Gastrocnemius medialis (tissue), 4 donors: ENCODE measurements at regions not wholly inside any gene's neighbourhood (a gene's known extent, or its start where the extent isn't known, plus 50 kb on each side); places are given as distances from the start of the nearest gene placed in this dataset.

ENCODE experiments used
- ATAC-seq, 2 donors: fragments of 150-250 bp; one replicate each; pipeline ENCODE4 v1.9.1; 2016
- DNase-seq, 2 donors: peaks; one replicate each; pipeline ENCODE4 v3.0.0-alpha.2; 2019
- H3K27ac ChIP-seq, 4 donors: fragments of 200-600 bp; sonication (generic); 1 replicate in 1 of 4; 2 replicates in 3 of 4; pipeline ENCODE4 v1.5.1; 2016 to 2018; ENCODE audit warnings: mild to moderate bottlenecking in 2 of 4, moderate library complexity in 1 of 4
- H3K27me3 ChIP-seq, 3 donors: fragments of 200-600 bp; sonication (generic) in 2 of 3; 1 replicate in 1 of 3; 2 replicates in 2 of 3; pipeline versions ENCODE4 v1.5.1 to v1.6.0; 2016 to 2019; ENCODE audit warnings: mild to moderate bottlenecking in 1 of 3, moderate library complexity in 1 of 3
- H3K36me3 ChIP-seq, 2 donors: fragments of 200-600 bp; sonication (generic) in 1 of 2; one replicate each; pipeline ENCODE4 v1.5.1; 2017 to 2018
- H3K4me1 ChIP-seq, 2 donors: fragments of 200-600 bp; sonication (generic) in 1 of 2; one replicate each; pipeline ENCODE4 v1.5.1; 2016 to 2017; ENCODE audit warnings: mild to moderate bottlenecking in 2 of 2
- H3K4me3 ChIP-seq, 4 donors: fragments of 200-600 bp; sonication (generic) in 3 of 4; 1 replicate in 1 of 4; 2 replicates in 3 of 4; pipeline ENCODE4 v1.5.1; 2016 to 2019; ENCODE audit warnings: mild to moderate bottlenecking in 2 of 4
- H3K9me3 ChIP-seq, 3 donors: fragments of 200-600 bp; sonication (generic) in 2 of 3; 1 replicate in 1 of 3; 2 replicates in 2 of 3; pipeline ENCODE4 v1.5.1; 2016 to 2019
- POLR2A ChIP-seq, 2 donors: fragments of 450-650 bp; IDR thresholded peaks; one replicate each; pipeline ENCODE4 v1.6.1; 2017; ENCODE audit warnings: antibody characterized with exemption in 2 of 2, mild to moderate bottlenecking in 2 of 2, moderate library complexity in 2 of 2
- in situ Hi-C, 4 donors: fragments of 200-750 bp; cut with MboI; loops; one replicate each; pipeline versions ENCODE4 v1.15.0 to v1.8.0; 2017; ENCODE audit warnings: low sequenced_read_pairs in 4 of 4
- intact Hi-C: fragments of 100-400 bp; cut with DNase I; formaldehyde crosslinking; loops from one replicate; pipeline ENCODE4 v1.15.1; 2023; ENCODE audit warnings: low total_unique reads
- TF ChIP-seq, protein P1 (sequence below), 5 experiments: fragments of 450-650 bp in 3 of 5; fragments of 200-600 bp in 2 of 5; sonication (generic) in 2 of 5; IDR thresholded peaks in 4 of 5; conservative IDR thresholded peaks in 1 of 5; 1 replicate in 4 of 5; 2 replicates in 1 of 5; pipeline ENCODE4 v1.5.1; 2016 to 2019; ENCODE audit warnings: antibody characterized with exemption in 5 of 5, mild to moderate bottlenecking in 3 of 5, moderate library complexity in 3 of 5

DNA sequence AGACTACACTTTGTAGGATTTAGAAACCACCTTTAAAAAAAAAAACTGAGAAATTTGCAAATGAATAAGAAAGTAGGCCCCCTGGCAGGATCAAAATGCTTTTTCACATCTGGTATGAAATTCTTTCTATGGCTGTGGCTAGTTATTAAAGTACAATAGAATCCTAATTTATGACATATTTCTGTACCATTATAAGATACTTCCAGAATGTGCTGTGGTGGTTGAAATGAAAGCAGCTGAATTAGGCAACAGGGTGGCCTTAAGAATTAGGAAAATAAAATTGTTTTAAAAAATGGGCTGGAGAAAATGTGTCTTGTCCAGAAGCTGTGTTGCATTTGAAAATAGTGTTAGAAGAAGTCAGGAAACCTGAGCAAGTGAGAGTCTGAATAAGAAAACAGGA is 85.9 kb upstream of the PDE3A start:
- Histone ChIP-seq H3K36me3 (no peaks in the 10 kb centered on the region), H3K27me3 (no peaks in the 10 kb centered on the region), H3K4me3 (no peak overlapping the region), H3K27ac (no peak overlapping the region), H3K9me3 (no peaks in the 10 kb centered on the region), H3K4me1 (no peaks in the 10 kb centered on the region)
- ATAC-seq (no peak), DNase-seq (no peak)
- in situ Hi-C loops (no loop called here), intact Hi-C loops (no loop called here)
- TF ChIP-seq, protein P1, sequence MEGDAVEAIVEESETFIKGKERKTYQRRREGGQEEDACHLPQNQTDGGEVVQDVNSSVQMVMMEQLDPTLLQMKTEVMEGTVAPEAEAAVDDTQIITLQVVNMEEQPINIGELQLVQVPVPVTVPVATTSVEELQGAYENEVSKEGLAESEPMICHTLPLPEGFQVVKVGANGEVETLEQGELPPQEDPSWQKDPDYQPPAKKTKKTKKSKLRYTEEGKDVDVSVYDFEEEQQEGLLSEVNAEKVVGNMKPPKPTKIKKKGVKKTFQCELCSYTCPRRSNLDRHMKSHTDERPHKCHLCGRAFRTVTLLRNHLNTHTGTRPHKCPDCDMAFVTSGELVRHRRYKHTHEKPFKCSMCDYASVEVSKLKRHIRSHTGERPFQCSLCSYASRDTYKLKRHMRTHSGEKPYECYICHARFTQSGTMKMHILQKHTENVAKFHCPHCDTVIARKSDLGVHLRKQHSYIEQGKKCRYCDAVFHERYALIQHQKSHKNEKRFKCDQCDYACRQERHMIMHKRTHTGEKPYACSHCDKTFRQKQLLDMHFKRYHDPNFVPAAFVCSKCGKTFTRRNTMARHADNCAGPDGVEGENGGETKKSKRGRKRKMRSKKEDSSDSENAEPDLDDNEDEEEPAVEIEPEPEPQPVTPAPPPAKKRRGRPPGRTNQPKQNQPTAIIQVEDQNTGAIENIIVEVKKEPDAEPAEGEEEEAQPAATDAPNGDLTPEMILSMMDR (IDR thresholded peaks at IDR 0.05 in 4 of 5, conservative IDR thresholded peaks at IDR 0.05 in 1 of 5): no peak
- no peak for TF ChIP-seq POLR2A (IDR thresholded peaks at IDR 0.05)

DNA sequence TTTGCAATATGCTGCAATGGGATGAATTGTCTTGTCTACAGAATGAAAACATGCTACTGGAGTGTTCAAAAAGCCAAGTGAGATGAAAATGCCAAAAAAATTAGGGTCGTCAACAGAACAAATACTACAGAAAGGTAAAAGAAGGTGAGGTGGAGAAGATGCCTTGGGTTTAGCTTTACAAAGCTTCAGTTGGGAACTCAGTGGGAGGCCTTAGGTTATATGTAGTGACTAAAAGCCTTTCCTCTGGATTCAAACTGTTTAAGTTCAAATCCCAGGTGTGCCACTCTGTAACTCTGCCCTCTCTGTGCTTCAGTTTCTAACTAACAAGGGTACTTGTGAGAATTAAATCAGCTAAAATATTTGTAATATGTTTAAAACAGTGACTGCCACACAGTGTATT is 84.9 kb upstream of the PDE3A start:
- H3K9me3 ChIP-seq: no peaks in the 10 kb centered on the region
- in situ Hi-C loops: no loop called here

DNA sequence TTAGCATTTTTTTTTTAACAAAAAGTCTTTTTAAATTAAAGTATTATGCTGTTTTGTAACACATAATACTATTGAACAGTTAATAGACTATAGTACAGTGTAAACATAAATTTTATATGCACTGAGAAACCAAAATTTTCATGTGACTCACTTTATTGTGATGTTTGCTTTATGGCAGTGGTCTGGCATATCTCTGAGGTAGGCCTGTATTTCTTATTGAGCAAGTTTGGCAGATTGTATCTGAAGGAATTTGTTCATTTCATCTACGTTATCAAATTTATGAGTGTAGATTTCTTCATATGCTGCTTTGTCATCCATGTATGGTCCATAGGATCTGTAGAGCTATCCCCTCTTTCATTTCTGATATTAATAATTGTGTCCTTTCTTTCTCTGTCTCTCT is 78.8 kb upstream of the PDE3A start:
- H3K4me1 ChIP-seq: no peaks in the 10 kb centered on the region
- intact Hi-C loops: no loop called here
- H3K36me3 ChIP-seq: no peaks in the 10 kb centered on the region
- TF ChIP-seq, protein P1 (IDR thresholded peaks at IDR 0.05 in 4 of 5, conservative IDR thresholded peaks at IDR 0.05 in 1 of 5): no peak
- no peak for TF ChIP-seq POLR2A (IDR thresholded peaks at IDR 0.05)
- H3K4me3 ChIP-seq: no peak overlapping the region
- H3K27ac ChIP-seq: no peak overlapping the region
- ATAC-seq (no peak), DNase-seq (no peak)
- no peaks in the 10 kb centered on the region for H3K27me3 ChIP-seq
- in situ Hi-C loops: no loop called here
- no peaks in the 10 kb centered on the region for H3K9me3 ChIP-seq

More for the DNA sequence above, 84.9 kb upstream of the PDE3A start:
- TF ChIP-seq, protein P1 (IDR thresholded peaks at IDR 0.05 in 4 of 5, conservative IDR thresholded peaks at IDR 0.05 in 1 of 5): no peak
- no peak for TF ChIP-seq POLR2A (IDR thresholded peaks at IDR 0.05)
- Histone ChIP-seq H3K27me3 (no peaks in the 10 kb centered on the region), H3K4me3 (no peak overlapping the region), H3K4me1 (no peaks in the 10 kb centered on the region), H3K36me3 (no peaks in the 10 kb centered on the region), H3K27ac (no peak overlapping the region)
- intact Hi-C loops: no loop called here
- no peak for DNase-seq
- ATAC-seq: no peak

DNA sequence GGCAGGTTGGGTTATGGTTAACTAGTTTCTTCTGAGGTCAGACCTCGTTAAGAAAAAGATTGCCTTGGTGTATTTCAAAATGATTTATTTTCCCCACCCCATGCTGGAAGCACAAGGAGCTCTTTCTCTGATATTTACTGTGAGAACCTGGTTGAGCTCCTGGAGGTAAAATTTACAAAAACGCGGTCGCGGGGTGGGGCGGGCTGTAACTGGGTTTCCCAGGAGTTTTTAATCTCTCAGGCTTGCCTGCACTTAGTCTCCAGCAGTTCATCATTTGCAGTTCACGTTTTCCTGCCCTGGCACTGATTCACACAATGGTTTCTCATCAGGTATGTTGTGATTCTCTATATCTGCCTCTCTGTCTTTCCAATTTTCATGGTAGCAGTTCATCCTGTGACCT is 67.9 kb upstream of the PDE3A start:
- intact Hi-C loops: no loop called here
- no peaks in the 10 kb centered on the region for H3K36me3 ChIP-seq
- DNase-seq: no peak
- no peak overlapping the region for H3K4me3 ChIP-seq
- no peak for TF ChIP-seq POLR2A (IDR thresholded peaks at IDR 0.05)
- TF ChIP-seq, protein P1 (IDR thresholded peaks at IDR 0.05 in 4 of 5, conservative IDR thresholded peaks at IDR 0.05 in 1 of 5): no peak
- H3K4me1 ChIP-seq: no peaks in the 10 kb centered on the region
- no peak overlapping the region for H3K27ac ChIP-seq
- no peaks in the 10 kb centered on the region for H3K27me3 ChIP-seq
- H3K9me3 ChIP-seq: no peaks in the 10 kb centered on the region
- in situ Hi-C loops: no loop called here
- ATAC-seq: no peak

DNA sequence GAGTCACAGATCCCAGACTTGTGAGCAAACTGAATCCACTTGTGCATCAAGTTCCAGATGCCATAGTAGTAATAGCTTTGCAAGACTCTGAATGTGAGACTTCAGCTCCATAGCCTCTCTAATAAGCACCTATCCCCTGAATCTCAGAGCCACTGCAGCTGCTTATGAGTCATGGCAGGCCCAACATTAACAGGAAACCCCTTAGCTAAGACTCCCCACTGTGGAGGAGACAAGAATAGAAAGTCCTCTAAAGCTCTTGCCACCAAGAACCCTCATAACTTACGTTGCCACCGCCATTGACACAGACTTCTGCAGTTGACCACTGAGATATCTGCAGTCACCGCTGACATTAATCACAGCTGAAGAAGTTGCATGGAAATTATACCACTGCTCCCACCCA is 62.9 kb upstream of the PDE3A start:
- H3K9me3 ChIP-seq: peaks cover 3 to 4% (median 3%) of the 10 kb centered on the region in 3 donors
- peaks cover 0 to 6% of the 10 kb centered on the region in 2 donors for H3K4me1 ChIP-seq
- no peak for TF ChIP-seq POLR2A (IDR thresholded peaks at IDR 0.05)
- TF ChIP-seq, protein P1 (IDR thresholded peaks at IDR 0.05 in 4 of 5, conservative IDR thresholded peaks at IDR 0.05 in 1 of 5): no peak
- no peak overlapping the region for H3K27ac ChIP-seq
- DNase-seq (no peak), ATAC-seq (no peak)
- H3K36me3 ChIP-seq: no peaks in the 10 kb centered on the region
- in situ Hi-C loops (no loop called here), intact Hi-C loops (no loop called here)
- H3K27me3 ChIP-seq: no peaks in the 10 kb centered on the region
- H3K4me3 ChIP-seq: no peak overlapping the region
